GM23338 (cell line): ENCODE measurements at regions not wholly inside any gene's neighbourhood (a gene's known extent, or its start where the extent isn't known, plus 50 kb on each side); places are given as distances from the start of the nearest gene placed in this dataset.

Experiments
- ATAC-seq: fragments of 200-7000 bp; cut with Tn5 transposase; 3 replicates; pipeline ENCODE4 v1.9.1; 2020
- DNase-seq: peaks from one replicate; pipeline ENCODE4 v3.0.0-alpha.2; 2015; ENCODE audit warnings: low spot score
- H2AFZ ChIP-seq: fragments of 200-600 bp; sonication (generic); 2 replicates; pipeline ENCODE4 v1.8.0; 2016; ENCODE audit warnings: antibody characterized with exemption, mild to moderate bottlenecking, moderate library complexity
- H3F3A ChIP-seq: fragments of 200-600 bp; sonication (generic); replicated peaks from 2 replicates; pipeline ENCODE4 v1.8.0; 2017; ENCODE audit warnings: antibody characterized with exemption, mixed run types, low read depth
- H3K27ac ChIP-seq: fragments of 200-600 bp; sonication (generic); 2 replicates; pipeline ENCODE4 v1.6.1; 2016; ENCODE audit warnings: low read depth
- H3K27me3 ChIP-seq: fragments of 200-600 bp; sonication (generic); 2 replicates; pipeline ENCODE4 v1.8.0; 2016; ENCODE audit warnings: mild to moderate bottlenecking, mixed run types, moderate library complexity; ENCODE audit not compliant: insufficient read depth
- H3K36me3 ChIP-seq: fragments of 200-600 bp; sonication (generic); 2 replicates; pipeline ENCODE4 v1.8.0; 2016; ENCODE audit warnings: mild to moderate bottlenecking; ENCODE audit not compliant: insufficient read depth
- H3K4me1 ChIP-seq: fragments of 200-600 bp; sonication (generic); 2 replicates; pipeline ENCODE4 v1.8.0; 2016; ENCODE audit warnings: mild to moderate bottlenecking, moderate library complexity; ENCODE audit not compliant: insufficient read depth
- H3K4me2 ChIP-seq: fragments of 200-600 bp; sonication (generic); 2 replicates; pipeline ENCODE4 v1.7.1; 2017; ENCODE audit warnings: mixed run types
- H3K4me3 ChIP-seq: fragments of 200-600 bp; sonication (generic); 2 replicates; pipeline ENCODE4 v1.6.1; 2016; ENCODE audit warnings: mixed run types
- H3K79me2 ChIP-seq: fragments of 200-600 bp; sonication (generic); replicated peaks from 2 replicates; pipeline ENCODE4 v1.8.0; 2017; ENCODE audit warnings: mild to moderate bottlenecking; ENCODE audit not compliant: insufficient read depth
- H3K9me2 ChIP-seq: fragments of 200-600 bp; sonication (generic); 2 replicates; pipeline ENCODE4 v1.8.0; 2017; ENCODE audit not compliant: insufficient read depth
- H4K20me1 ChIP-seq: fragments of 200-600 bp; sonication (generic); replicated peaks from 2 replicates; pipeline ENCODE4 v1.8.0; 2017; ENCODE audit warnings: mild to moderate bottlenecking; ENCODE audit not compliant: insufficient read depth
- H3K27ac Mint-ChIP-seq: 2 replicates; pipeline ENCODE4 v1.8.0; 2020; ENCODE audit warnings: inconsistent platforms, mild to moderate bottlenecking, moderate library complexity, mixed read lengths
- H3K27me3 Mint-ChIP-seq: 3 replicates; pipeline ENCODE4 v1.8.0; 2022; ENCODE audit warnings: low read depth, mild to moderate bottlenecking, moderate library complexity, mixed read lengths, inconsistent platforms; ENCODE audit not compliant: insufficient read depth, poor library complexity
- H3K36me3 Mint-ChIP-seq: 3 replicates; pipeline ENCODE4 v1.8.0; 2021; ENCODE audit warnings: low read depth, mild to moderate bottlenecking, inconsistent platforms, moderate library complexity, mixed read lengths
- H3K4me1 Mint-ChIP-seq: 3 replicates; pipeline ENCODE4 v1.8.0; 2020; ENCODE audit warnings: mild to moderate bottlenecking, inconsistent platforms, mixed read lengths
- H3K4me3 Mint-ChIP-seq: 3 replicates; pipeline ENCODE4 v1.8.0; 2021; ENCODE audit warnings: moderate library complexity, mild to moderate bottlenecking, inconsistent platforms, mixed read lengths
- H3K9me3 Mint-ChIP-seq: 3 replicates; pipeline ENCODE4 v1.8.0; 2020; ENCODE audit warnings: moderate library complexity, mild to moderate bottlenecking, inconsistent platforms, mixed read lengths
- CREB1 ChIP-seq: fragments of 250-450 bp; sonication (Bioruptor Pico); IDR thresholded peaks from 2 replicates; pipeline ENCODE4 v1.5.0; 2020; ENCODE audit warnings: low read depth, mild to moderate bottlenecking, moderate library complexity
- CTCF ChIP-seq, 2 experiments: fragments of 200-600 bp in 1 of 2; sonication (generic) in 1 of 2; conservative IDR thresholded peaks; 2 replicates each; pipeline versions ENCODE4 v1.5.1 to v1.6.1; 2016 to 2017; ENCODE audit warnings: antibody characterized with exemption in 2 of 2, low read depth in 2 of 2, mild to moderate bottlenecking in 2 of 2, moderate library complexity in 1 of 2
- ETS1 ChIP-seq: IDR thresholded peaks from 2 replicates; pipeline ENCODE4 v1.6.1; 2016; ENCODE audit warnings: antibody characterized with exemption
- EZH2 ChIP-seq: fragments of 200-600 bp; sonication (generic); IDR thresholded peaks from one replicate; pipeline ENCODE4 v1.8.0; 2017; ENCODE audit warnings: antibody characterized with exemption, mild to moderate bottlenecking, low read depth; ENCODE audit not compliant: unreplicated experiment
- EZH2phosphoT487 ChIP-seq: fragments of 200-600 bp; sonication (generic); IDR thresholded peaks from one replicate; pipeline ENCODE4 v1.8.1; 2018; ENCODE audit warnings: antibody characterized with exemption; ENCODE audit not compliant: unreplicated experiment
- JUNB ChIP-seq: IDR thresholded peaks from one replicate; pipeline ENCODE4 v1.6.1; 2016; ENCODE audit warnings: antibody characterized with exemption; ENCODE audit not compliant: unreplicated experiment
- NANOG ChIP-seq: IDR thresholded peaks from 2 replicates; pipeline ENCODE4 v1.6.1; 2016; ENCODE audit warnings: antibody characterized with exemption, borderline replicate concordance
- POLR2AphosphoS5 ChIP-seq: IDR thresholded peaks from 2 replicates; pipeline ENCODE4 v1.6.1; 2016; ENCODE audit warnings: antibody characterized with exemption, low read depth
- REST ChIP-seq: IDR thresholded peaks from one replicate; pipeline ENCODE4 v1.6.1; 2018; ENCODE audit warnings: antibody characterized with exemption; ENCODE audit not compliant: unreplicated experiment
- STAT1 ChIP-seq: IDR thresholded peaks from one replicate; pipeline ENCODE4 v1.6.1; 2016; ENCODE audit warnings: antibody characterized with exemption; ENCODE audit not compliant: unreplicated experiment
- ZNF114 ChIP-seq: fragments of 250-450 bp; sonication (Bioruptor Pico); IDR thresholded peaks from 2 replicates; pipeline ENCODE4 v1.5.0; 2020; ENCODE audit warnings: mild to moderate bottlenecking, moderate library complexity
- ZNF331 ChIP-seq: fragments of 250-450 bp; sonication (Bioruptor Pico); IDR thresholded peaks from 2 replicates; pipeline ENCODE4 v1.5.0; 2020; ENCODE audit warnings: low read depth, mild to moderate bottlenecking, moderate library complexity
- ZNF462 ChIP-seq: fragments of 250-450 bp; sonication (Bioruptor Pico); IDR thresholded peaks from 2 replicates; pipeline ENCODE4 v1.5.0; 2020; ENCODE audit warnings: mild to moderate bottlenecking, moderate library complexity

- Histone ChIP-seq H3K4me3 (no peak overlapping the region), H3K27me3 (no peaks in the 10 kb centered on the region), H4K20me1 (no peaks in the 10 kb centered on the region), H3K9me2 (peaks cover 5% of the 10 kb centered on the region; the same call in 1 of the 2 replicates), H2AFZ (no peak overlapping the region), H3K79me2 (no peaks in the 10 kb centered on the region), H3K4me2 (no peak overlapping the region), H3K27ac (no peak overlapping the region), H3F3A (no peaks in the 10 kb centered on the region), H3K36me3 (no peaks in the 10 kb centered on the region), H3K4me1 (no peaks in the 10 kb centered on the region)
- Mint-ChIP-seq H3K27me3 (no peaks in the 10 kb centered on the region), H3K36me3 (no peaks in the 10 kb centered on the region), H3K4me3 (no peak overlapping the region), H3K27ac (no peak overlapping the region), H3K4me1 (peaks cover 4% of the 10 kb centered on the region; the same call in 2 of the 3 replicates), H3K9me3 (no peaks in the 10 kb centered on the region)
- no peak for ATAC-seq
- TF ChIP-seq ZNF114 (CRISPR knock-in tag) (no peak), JUNB (no peak), POLR2AphosphoS5 (no peak), EZH2phosphoT487 (no peak), CTCF (conservative IDR thresholded peaks at IDR 0.05; ENCODE audit: low read depth in 2 of 2) (no peak), ZNF331 (CRISPR knock-in tag) (no peak), EZH2 (no peak), ZNF462 (no peak), STAT1 (no peak), ETS1 (no peak), REST (no peak), CREB1 (CRISPR knock-in tag) (no peak), NANOG (no peak)
- no peak for DNase-seq
Measured at GRCh38 chr7:32158076-32158475, 87.9 kb upstream of the PDE1C start.
